ENCODE measurements at regions not wholly inside any gene's neighbourhood (a gene's known extent, or its start where the extent isn't known, plus 50 kb on each side); places are given as distances from the start of the nearest gene placed in this dataset.

DNA sequence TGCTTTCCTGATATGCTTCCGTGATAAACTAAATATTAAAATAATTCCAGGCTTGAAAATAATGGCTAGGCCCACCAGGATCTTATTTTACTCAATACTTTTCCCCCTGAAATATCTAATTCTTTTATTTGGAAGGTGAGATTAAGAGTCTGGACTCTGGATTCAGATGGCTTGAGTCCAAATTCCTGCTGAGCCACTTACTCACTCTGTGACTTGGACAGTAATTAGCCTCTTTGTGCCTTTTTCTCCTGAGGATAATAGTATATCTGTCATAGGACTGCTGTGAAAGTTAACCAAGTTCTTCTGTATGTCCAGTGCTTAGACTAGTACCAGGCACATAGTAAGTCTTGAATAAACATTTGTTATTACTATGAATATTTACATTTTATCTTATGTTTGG is 127.3 kb upstream of the ERBB4 start:
- no peaks in the 10 kb centered on the region for H3K36me3 ChIP-seq
- H3K4me1 ChIP-seq: no peaks in the 10 kb centered on the region
- no peak overlapping the region for H3K4me3 ChIP-seq
- no peak overlapping the region for H3K27ac ChIP-seq
- TF ChIP-seq, protein P1, sequence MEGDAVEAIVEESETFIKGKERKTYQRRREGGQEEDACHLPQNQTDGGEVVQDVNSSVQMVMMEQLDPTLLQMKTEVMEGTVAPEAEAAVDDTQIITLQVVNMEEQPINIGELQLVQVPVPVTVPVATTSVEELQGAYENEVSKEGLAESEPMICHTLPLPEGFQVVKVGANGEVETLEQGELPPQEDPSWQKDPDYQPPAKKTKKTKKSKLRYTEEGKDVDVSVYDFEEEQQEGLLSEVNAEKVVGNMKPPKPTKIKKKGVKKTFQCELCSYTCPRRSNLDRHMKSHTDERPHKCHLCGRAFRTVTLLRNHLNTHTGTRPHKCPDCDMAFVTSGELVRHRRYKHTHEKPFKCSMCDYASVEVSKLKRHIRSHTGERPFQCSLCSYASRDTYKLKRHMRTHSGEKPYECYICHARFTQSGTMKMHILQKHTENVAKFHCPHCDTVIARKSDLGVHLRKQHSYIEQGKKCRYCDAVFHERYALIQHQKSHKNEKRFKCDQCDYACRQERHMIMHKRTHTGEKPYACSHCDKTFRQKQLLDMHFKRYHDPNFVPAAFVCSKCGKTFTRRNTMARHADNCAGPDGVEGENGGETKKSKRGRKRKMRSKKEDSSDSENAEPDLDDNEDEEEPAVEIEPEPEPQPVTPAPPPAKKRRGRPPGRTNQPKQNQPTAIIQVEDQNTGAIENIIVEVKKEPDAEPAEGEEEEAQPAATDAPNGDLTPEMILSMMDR (IDR thresholded peaks at IDR 0.05): no peak
- no peak for TF ChIP-seq POLR2A (IDR thresholded peaks at IDR 0.05)
- no peaks in the 10 kb centered on the region for H3K9me3 ChIP-seq
- intact Hi-C loops (cut with DNase I; ENCODE audit: low total_unique reads): no loop called here
- DNase-seq: no peak
- no peaks in the 10 kb centered on the region for H3K27me3 ChIP-seq

DNA sequence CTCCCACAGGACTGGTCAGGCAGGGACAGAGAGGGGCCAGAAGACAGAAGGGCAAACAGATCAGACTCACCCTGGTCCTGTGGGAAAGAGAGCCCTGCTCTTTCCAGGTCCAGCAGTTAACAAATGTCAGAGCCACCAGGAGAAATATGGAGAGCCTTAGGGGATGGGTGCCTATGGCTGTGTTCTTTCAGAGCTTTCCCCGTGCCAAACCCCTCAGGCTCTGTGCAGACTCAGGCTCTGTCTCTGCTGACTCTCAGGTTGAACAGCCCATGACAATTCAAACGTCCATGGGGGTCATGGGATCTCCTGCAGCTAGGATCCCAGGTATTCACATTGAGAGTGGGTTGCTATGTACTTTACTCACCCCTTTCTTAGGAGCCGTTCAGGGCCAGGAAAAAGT is 120.8 kb upstream of the ERBB4 start:
- no peak for TF ChIP-seq POLR2A (IDR thresholded peaks at IDR 0.05)
- TF ChIP-seq, protein P1 (IDR thresholded peaks at IDR 0.05): no peak
- no peaks in the 10 kb centered on the region for H3K9me3 ChIP-seq
- DNase-seq: no peak
- H3K36me3 ChIP-seq: no peaks in the 10 kb centered on the region
- no peaks in the 10 kb centered on the region for H3K4me1 ChIP-seq
- no peak overlapping the region for H3K4me3 ChIP-seq
- no peaks in the 10 kb centered on the region for H3K27me3 ChIP-seq
- H3K27ac ChIP-seq: no peak overlapping the region
- intact Hi-C loops (cut with DNase I; ENCODE audit: low total_unique reads): no loop called here

DNA sequence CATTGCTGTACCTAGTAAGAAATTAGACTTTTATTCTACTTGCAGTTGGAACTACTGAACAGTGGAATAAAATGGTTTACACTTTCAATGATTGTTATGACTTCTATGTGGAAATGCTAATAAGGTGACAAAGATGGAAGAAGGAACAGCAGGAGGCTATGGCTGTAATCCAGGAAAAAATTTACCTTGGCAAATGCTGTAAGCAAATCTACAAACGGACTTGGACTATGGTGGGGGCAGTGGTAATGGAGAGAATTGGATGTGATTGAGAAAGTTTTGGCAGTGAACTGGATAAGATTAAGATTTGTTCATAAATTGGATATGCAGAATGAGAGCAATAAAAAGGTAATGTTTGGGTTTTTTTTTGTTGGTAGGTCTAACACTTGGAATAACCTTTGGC is 111.0 kb upstream of the ERBB4 start:
- H3K4me1 ChIP-seq: no peaks in the 10 kb centered on the region
- no peak overlapping the region for H3K4me3 ChIP-seq
- no peak overlapping the region for H3K27ac ChIP-seq
- no peaks in the 10 kb centered on the region for H3K27me3 ChIP-seq
- no peak for DNase-seq
- no peaks in the 10 kb centered on the region for H3K36me3 ChIP-seq
- no peak for TF ChIP-seq POLR2A (IDR thresholded peaks at IDR 0.05)
- TF ChIP-seq, protein P1 (IDR thresholded peaks at IDR 0.05): no peak
- intact Hi-C loops (cut with DNase I; ENCODE audit: low total_unique reads): no loop called here
- H3K9me3 ChIP-seq: no peaks in the 10 kb centered on the region

DNA sequence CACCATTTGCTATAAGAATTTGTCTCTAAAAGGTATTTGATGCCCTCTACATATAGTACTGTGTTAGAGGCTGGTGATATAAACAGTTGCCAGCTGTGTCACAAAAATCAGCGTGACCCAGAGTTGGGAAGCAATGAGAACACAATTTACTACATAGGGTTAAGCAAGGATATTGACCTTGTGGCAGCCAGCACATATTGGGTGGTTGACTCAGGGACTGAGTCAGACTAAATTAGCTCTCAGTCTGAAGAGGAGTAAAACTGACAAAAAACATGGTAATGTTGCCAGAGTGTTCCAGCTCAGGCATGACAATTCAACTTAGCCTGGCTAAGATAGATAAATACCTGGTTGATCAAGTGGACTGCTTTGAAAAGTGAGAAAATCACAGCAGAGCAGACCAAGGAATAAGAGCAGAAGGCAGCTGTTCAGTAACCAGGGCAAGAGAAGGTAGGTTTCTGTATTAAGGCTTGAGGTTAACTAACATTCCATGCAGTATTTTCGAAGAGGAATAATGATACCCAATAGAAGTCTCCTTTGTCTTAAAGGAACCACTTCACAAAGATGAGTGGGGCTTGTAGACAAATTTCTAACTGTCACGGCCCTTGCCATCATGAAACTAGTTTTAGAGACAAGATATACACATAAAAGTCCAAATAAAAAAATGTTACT is 108.2 kb upstream of the ERBB4 start:
- no peak for TF ChIP-seq POLR2A (IDR thresholded peaks at IDR 0.05)
- TF ChIP-seq, protein P1 (IDR thresholded peaks at IDR 0.05): no peak
- no peak overlapping the region for H3K27ac ChIP-seq

DNA sequence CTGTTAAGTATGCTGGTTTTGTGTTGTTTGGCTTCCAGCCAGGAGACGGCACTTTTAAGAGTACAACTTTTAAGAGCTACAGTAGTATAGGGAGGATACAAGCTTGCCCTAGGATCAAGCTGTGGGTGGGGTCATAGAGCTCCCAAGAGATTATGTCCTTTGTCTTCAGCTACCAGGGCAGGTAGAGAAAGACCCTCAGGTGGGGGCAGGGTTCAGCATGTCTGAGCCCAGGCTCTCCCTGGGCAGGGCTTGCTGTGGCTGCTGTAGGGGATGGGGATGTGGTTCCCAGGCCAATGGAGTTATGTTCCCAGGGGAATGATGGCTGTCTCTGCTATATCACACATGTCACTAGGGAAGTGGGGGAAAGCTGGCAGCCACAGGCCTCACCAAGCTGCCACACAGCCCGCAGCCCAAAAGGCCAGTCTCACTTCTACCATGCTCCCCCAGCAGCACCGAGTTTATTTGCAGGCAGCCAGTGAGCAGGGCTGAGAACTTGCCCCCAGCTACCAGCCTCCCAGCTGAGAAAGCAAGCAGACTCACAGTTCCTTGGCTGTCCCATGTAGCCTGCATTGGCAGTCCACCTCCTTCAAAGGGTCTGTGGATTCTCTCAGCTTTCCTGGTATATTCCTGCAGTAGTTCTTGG is 105.7 kb upstream of the ERBB4 start:
- intact Hi-C loops (cut with DNase I; ENCODE audit: low total_unique reads): no loop called here
- TF ChIP-seq POLR2A (IDR thresholded peaks at IDR 0.05): no peak
- TF ChIP-seq, protein P1 (IDR thresholded peaks at IDR 0.05): no peak
- DNase-seq: no peak
- Histone ChIP-seq H3K27me3 (no peaks in the 10 kb centered on the region), H3K36me3 (no peaks in the 10 kb centered on the region), H3K27ac (no peak overlapping the region), H3K4me1 (no peaks in the 10 kb centered on the region), H3K9me3 (no peaks in the 10 kb centered on the region), H3K4me3 (no peak overlapping the region)

More for the DNA sequence above, 108.2 kb upstream of the ERBB4 start:
- Histone ChIP-seq H3K27me3 (no peaks in the 10 kb centered on the region), H3K4me1 (no peaks in the 10 kb centered on the region), H3K36me3 (no peaks in the 10 kb centered on the region), H3K9me3 (no peaks in the 10 kb centered on the region), H3K4me3 (no peak overlapping the region)
- intact Hi-C loops (cut with DNase I; ENCODE audit: low total_unique reads): no loop called here
- DNase-seq: no peak
